CD4-positive, alpha-beta T cell treated with Interferon gamma for 1 hour (primary cell): ENCODE measurements at regions not wholly inside any gene's neighbourhood (a gene's known extent, or its start where the extent isn't known, plus 50 kb on each side); places are given as distances from the start of the nearest gene placed in this dataset.
A peak's percentile ranks its signal among the peaks of the same experiment; 100 is the strongest.
"Not testable (repeated sequence)": the region's sequence is repeated elsewhere in the genome, so short reads cannot be mapped to it uniquely, and the experiment has no call there.

ENCODE experiments used
- DNase-seq: peaks from one replicate; pipeline ENCODE4 v3.0.0-alpha.2; 2020

- DNase-seq: no peak
These were observed 214.7 kb downstream of the BCAS1 start for GRCh38 chr20:53855733-53856132.

- not testable (repeated sequence) for DNase-seq
These were observed 215.8 kb downstream of the BCAS1 start for GRCh38 chr20:53854609-53854926.

GRCh38 chr20:53853111-53853713 is 217.2 kb downstream of the BCAS1 start:
- DNase-seq: no peak

GRCh38 chr20:53852691-53853090 is 217.7 kb downstream of the BCAS1 start:
- DNase-seq: no peak

- no peak for DNase-seq
These were observed 218.4 kb downstream of the BCAS1 start for GRCh38 chr20:53852014-53852413.

- DNase-seq: no peak
These were observed 220.1 kb downstream of the BCAS1 start for GRCh38 chr20:53850319-53850718.

- no peak for DNase-seq
These were observed 220.8 kb downstream of the BCAS1 start for GRCh38 chr20:53849471-53850059.

- no peak for DNase-seq
These were observed 222.1 kb downstream of the BCAS1 start for GRCh38 chr20:53848304-53848703.

- DNase-seq: no peak
These were observed 222.6 kb downstream of the BCAS1 start for GRCh38 chr20:53847837-53848170.

- DNase-seq: no peak
These were observed 223.1 kb downstream of the BCAS1 start for GRCh38 chr20:53847139-53847836.

- DNase-seq: no peak
These were observed 223.8 kb downstream of the BCAS1 start for GRCh38 chr20:53846640-53847039.

- DNase-seq: no peak
These were observed 224.4 kb downstream of the BCAS1 start for GRCh38 chr20:53845980-53846379.

- no peak for DNase-seq
These were observed 226.1 kb downstream of the BCAS1 start for GRCh38 chr20:53844259-53844658.

- no peak for DNase-seq
These were observed 226.7 kb downstream of the BCAS1 start for GRCh38 chr20:53843645-53844044.

GRCh38 chr20:53842301-53843099 is 227.9 kb downstream of the BCAS1 start:
- peak; percentile 17 for DNase-seq

- no peak for DNase-seq
These were observed 228.7 kb downstream of the BCAS1 start for GRCh38 chr20:53841741-53842140.

- DNase-seq: no peak
These were observed 229.9 kb downstream of the BCAS1 start for GRCh38 chr20:53840532-53840931.

- DNase-seq: peak; percentile 77
These were observed 230.8 kb downstream of the BCAS1 start for GRCh38 chr20:53839423-53840176.

- DNase-seq: no peak
These were observed 232.0 kb downstream of the BCAS1 start for GRCh38 chr20:53838311-53838868.

GRCh38 chr20:53837126-53837826 is 233.1 kb downstream of the BCAS1 start:
- DNase-seq: no peak

- no peak for DNase-seq
These were observed 235.6 kb downstream of the BCAS1 start for GRCh38 chr20:53834749-53835148.

- DNase-seq: no peak
These were observed 236.3 kb downstream of the BCAS1 start for GRCh38 chr20:53834062-53834442.
